ENCODE measurements at regions not wholly inside any gene's neighbourhood (a gene's known extent, or its start where the extent isn't known, plus 50 kb on each side); places are given as distances from the start of the nearest gene placed in this dataset.
"Not testable (repeated sequence)": the region's sequence is repeated elsewhere in the genome, so short reads cannot be mapped to it uniquely, and the experiment has no call there.

DNA sequence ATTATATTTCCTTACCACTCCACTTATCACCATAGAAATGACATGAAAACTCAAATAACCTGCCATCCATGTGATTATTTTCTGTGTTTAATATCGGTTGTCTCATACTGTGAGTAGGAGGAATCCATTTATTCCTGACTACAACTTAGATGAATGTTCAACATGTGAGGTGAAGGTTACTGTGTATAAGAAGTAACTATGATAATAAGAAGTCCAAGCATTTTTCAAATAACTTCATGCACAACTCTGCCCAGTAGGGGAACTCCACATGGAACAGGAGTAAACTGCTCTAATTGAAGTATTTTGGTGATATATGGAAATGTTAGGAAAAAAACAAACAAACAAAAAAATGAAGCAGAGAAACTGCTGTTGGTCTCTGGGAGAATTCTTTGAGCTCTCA lies 447.5 kb upstream of the GRIN3A start:
- intact Hi-C loops (cut with micrococcal nuclease) = no loop called here

DNA sequence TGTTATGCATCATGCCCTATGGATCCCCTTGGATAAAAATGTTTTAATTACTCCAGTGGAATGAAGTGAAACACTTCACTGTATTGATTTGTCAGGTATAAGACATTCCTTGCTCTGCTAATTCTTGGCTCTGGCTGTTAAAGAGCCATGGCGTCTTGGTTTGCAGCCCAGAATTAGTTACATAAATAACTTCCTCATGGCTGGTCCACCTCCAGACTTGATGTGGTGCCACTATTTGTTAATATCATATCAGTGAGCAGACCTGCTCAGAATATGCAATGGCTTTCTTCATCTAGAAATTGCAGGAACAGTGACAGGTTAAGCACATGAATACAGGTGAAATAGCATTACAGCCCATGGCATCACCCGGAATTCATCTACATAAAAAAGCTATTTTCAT lies 446.9 kb upstream of the GRIN3A start:
- intact Hi-C loops (cut with micrococcal nuclease) = no loop called here

DNA sequence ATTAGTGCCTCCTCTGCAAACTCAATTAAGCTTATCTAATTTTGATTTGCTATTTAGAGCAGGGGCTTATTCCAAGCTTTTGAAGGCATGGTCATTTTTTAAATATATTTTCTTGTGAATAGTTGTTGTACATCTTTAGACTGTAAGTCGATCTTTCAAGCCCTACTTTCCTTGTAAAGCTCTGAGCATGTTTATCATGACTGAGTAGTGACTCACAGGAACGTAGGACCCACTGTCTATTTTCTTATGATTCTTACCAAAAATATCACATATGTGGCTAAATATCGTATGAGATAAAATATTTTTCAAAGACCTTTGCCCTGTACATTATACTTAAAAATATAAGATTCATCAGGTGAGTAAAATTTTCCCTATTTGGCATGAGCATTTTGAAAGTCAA lies 440.4 kb upstream of the GRIN3A start:
- intact Hi-C loops (cut with micrococcal nuclease) = no loop called here

DNA sequence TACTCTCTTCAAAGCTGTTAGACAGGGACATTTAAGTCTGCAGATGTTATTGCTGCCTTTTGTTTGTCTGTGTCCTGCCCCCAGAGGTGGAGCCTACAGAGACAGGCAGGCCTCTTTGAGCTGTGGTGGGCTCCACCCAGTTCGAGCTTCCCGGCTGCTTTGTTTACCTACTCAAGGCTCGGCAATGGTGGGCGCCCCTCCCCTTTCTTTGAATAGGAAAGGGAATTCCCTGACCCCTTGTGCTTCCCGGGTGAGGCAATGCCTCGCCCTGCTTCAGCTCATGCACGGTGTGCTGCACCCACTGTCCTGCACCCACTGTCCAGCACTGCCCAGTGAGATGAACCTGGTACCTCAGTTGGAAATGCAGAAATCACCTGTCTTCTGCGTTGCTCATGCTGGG lies 435.8 kb upstream of the GRIN3A start:
- intact Hi-C loops (cut with micrococcal nuclease) = not testable (repeated sequence)

DNA sequence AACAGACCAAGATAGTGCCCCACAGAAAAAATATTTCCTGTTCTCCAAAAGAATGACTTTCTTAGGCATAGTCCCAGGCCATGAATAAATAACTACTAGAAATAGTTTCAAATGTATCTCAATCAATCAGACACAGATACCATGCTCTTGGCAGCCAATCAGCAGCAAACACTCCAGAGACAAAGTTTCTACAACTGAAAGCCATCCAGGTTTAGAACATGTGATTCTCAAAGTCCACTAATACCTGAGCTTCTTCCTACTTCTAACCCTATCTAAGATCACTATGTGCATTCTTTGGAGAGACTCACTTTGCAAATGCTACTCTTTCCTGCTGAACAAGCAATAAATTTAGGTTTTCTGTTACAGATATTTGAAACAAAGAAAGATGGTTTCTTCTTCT lies 425.8 kb upstream of the GRIN3A start:
- intact Hi-C loops (cut with micrococcal nuclease) = no loop called here

DNA sequence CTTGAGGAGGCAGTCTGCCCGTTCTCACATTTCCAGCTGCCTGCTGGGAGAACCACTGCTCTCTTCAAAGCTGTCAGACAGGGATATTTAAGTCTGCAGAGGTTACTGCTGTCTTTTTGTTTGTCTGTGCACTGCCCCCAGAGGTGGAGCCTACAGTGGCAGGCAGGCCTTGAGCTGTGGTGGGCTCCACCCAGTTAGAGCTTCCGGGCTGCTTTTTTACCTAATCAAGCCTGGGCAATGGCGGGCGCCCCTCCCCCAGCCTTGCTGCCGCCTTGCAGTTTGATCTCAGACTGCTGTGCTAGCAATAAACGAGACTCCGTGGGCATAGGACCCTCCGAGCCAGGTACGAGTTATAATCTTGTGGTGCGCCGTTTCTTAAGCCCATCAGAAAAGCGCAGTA lies 414.6 kb upstream of the GRIN3A start:
- intact Hi-C loops (cut with micrococcal nuclease) = not testable (repeated sequence)

DNA sequence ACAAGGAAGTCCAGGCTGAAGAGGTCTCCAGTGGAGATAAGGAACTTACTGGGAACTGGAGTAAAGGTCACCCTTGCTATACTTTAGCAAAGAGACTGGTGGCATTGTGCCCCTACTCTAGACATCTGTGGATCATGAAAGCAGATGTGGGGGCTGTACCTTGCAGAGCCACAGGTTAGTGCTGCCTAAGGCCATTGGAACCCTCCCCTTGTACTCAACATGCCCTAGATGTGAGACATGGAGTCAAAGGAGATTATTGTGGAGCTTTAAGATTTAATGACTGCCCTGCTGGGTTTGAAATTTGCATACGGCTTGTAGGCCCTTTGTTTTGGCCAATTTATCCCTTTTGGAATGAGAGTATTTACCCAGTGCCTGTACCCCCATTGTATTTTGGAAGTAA lies 397.3 kb upstream of the GRIN3A start:
- intact Hi-C loops (cut with micrococcal nuclease) = no loop called here

DNA sequence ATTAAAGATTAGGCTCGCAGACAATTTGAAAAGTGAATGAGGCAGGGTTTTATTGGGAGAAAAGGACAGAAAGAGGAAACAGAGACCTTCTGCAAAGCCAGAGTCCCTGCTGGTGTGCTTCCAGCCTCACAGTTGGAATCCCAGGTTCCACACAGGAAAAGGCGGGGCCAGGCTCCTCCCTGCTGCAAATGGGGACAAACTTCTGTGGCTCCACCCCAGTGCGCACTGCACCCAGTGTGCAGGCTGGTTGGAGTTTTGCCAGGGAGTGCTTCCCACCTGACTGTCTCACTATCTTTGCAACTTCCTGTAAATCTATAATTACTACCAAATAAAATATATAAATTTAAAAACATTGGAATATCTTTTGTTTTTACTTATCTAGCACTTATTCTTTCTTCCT lies 386.0 kb upstream of the GRIN3A start:
- intact Hi-C loops (cut with micrococcal nuclease) = no loop called here

DNA sequence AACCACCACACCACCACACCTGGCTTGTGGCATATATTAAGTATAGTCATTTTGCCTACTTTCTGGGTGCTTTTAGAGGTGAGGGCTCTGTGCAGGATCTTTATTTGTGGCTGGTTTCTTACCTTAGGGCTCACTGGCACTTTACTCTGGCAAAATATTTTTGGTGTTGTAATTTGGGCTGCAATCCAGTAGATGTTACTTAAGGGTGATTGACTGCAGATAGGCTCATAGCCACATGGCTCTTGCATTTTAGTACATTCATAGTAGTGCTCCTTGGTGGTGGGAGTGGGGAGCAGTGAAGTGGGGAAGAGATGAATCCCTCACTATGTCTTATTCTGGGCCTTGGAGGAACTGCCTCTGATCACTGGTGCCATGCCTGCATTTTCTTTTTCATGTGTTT lies 376.1 kb upstream of the GRIN3A start:
- intact Hi-C loops (cut with micrococcal nuclease) = no loop called here

DNA sequence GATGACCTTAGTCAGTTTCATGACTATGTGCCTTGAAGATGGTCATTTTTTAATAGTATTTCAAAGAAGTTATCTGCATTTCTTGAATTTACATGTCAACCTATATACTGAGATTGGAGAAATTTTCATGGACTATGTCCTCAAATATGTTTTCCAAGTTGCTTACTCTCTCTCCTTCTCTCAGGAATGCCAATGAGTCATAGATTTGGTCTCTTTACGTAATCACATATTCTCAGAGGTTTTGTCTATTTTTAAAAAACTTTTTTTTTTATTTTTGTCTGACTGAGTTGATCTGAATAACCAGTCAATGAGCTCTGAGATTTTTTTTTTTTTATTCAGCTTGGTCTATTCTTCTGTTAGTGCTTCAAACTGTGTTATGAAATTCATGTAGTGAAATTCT lies 374.7 kb upstream of the GRIN3A start:
- intact Hi-C loops (cut with micrococcal nuclease) = no loop called here

DNA sequence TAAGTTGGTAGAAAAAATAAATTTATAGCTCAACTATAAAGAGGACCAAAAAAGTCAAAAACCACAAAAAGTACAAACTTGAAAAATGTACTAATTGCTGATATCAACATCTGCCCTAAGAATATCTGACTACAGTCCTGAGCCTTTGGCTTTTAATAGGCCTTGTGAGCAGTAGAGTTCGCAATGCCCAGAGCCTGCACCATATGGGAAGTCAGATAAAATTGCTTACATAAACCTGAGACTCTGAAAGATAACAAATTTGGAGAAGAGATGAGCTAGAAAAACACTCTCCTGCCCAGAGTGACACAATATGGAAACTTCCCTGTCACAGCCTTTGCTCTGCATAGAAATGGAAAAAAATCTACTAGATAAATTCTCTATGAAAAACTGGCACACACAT lies 368.0 kb upstream of the GRIN3A start:
- intact Hi-C loops (cut with micrococcal nuclease) = no loop called here

DNA sequence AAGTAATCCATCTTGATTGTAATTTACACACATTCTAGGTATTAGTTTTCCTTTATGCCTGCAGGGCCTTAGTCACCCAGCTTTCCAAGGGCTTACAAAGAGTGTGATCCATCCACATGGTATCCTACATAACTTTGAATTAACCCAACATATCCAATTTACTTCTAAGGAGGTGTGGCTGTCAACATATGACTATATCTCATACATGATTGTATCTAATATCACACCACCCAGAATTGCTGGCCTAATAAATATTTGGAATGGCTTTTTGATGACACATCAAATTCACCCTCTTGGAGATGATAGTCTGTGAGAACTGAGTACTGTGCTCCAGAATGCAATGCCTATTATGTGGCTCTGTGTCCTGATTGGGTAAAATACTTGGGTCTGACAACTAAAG lies 363.3 kb upstream of the GRIN3A start:
- intact Hi-C loops (cut with micrococcal nuclease) = no loop called here

DNA sequence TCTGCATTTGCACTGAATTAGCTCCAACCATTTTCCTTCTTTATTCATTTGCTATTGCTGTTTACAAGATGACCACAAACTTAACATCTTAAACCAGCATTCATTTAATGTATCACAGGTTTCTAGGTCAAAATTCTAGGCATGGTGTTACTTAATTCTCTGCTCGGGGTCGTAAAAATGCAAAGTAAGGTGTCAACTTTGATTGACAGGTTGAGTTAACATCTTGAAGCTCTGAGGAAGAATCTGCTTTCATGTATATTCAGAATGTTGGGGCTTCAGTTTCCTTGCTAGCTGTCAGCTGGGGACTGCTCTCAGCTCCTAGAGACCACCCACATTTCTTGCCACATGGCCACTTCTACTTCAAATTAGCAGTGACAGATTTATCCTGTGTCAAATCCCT lies 348.7 kb upstream of the GRIN3A start:
- intact Hi-C loops (cut with micrococcal nuclease) = no loop called here

DNA sequence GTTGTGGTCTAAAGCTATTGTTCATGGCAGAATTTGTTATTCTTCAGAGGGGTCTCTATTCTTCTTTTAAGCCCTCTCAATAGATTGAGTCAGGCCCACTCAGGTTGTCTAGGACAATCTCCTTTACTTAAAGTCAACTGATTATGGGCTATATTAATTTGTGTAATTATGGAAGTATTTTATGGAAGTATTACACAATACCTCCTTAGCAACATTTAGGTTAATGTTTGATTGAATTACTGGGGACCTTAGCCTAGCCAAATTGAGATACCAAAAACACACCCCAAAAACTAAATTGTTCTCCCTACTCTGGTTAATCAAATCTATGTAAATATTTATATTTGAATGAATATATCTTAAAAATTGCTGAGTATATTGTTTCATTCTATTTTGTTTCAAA lies 347.1 kb upstream of the GRIN3A start:
- intact Hi-C loops (cut with micrococcal nuclease) = no loop called here

DNA sequence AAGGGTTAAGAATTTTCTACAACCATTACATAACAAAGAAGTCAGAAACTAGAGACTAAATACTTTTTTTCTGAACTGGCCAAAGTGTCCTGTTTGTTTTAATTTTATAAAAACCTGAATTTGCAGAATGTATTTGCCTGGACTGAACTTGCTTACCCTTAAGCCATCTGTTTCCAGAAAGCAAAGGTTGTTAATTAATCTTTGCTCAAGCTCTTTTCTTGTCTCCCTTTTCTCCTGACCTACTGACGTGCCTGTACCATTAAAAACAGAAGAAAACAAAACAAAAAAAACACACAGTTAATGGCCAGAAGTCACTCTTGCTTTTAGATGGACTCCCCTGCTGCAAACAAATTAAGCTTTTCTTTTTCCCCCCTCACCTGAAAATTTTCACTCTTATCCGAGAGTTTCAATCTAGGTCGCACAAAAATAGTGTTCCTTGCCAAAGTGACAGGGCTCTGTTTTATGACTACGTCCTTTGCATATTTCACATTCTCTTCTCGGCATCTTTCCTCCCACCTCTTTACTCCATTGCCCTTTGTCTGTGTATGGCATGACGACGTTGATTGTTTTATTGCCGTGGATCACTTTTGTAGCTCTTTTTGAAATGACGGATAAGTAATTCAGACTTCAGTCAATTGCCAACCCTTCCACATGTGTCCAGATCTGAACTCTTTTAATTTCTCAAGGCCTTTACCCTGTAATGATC lies 333.8 kb upstream of the GRIN3A start:
- intact Hi-C loops (cut with micrococcal nuclease) = no loop called here

DNA sequence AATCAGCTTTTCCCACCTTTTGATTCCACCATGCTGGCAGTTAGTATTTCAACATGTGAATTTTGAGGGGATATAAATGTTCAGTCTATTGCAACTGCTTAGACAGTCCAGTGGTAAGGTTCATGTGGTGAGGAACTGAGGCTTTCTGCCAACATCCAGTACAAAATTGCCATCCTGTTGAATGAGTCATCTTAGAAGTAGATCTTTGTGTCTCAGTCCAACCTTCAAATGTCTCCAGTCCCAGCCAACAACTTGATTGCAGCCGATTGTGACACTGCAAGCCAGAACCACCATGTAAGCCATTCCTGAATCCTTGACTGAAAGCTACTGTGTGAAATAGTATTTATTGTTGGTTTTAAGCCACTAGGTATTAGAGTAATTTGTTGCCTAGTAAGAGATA lies 331.5 kb upstream of the GRIN3A start:
- intact Hi-C loops (cut with micrococcal nuclease) = no loop called here

DNA sequence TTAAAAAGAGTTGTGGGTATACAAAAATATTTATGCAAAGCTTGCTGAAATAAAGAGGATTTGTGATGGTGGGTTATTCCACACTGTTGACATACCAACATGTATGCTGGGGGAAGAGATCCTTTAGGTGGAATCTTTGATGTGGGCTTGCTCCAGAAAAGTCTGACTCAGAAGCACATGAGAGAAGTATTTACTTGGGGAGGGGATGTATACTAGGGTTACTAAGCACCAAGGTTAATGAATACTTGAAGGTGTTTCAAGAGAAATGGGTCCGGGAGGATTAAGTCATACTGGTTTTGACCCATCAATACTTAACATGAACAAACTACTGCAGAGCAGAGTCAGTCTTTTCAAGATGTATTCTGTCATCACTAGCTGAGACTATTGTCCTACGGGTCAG lies 316.4 kb upstream of the GRIN3A start:
- intact Hi-C loops (cut with micrococcal nuclease) = no loop called here

DNA sequence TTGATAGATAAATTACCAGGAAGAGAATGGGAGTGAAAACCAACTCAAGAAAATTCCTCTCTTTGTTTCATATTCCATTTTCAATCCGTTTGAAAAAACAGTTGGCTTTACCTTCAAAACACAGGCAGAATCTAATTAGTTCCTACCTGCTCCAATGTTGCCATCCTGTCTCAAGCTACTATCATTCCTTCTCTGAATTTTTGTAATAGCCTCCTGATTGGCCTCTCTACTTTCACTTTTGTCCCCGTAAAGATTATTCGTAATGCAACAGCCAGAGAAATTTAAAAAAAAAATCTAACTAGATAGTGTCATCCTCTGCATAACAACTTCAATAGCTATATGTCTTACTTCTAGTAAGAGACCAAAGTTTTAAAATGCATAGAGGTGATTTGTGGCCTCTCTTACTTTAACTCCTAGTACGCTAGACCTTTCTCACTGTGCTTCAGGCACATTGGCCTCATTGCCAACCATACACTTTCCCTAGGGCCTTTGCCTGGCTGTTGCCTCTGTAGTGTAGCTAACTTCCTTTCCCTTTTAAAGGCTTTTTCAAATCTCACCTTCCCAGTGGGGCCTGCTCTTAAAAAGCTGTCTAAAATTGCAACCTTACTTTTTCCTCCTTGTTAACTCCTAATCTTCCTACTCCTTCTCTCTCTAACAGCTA lies 311.3 kb upstream of the GRIN3A start:
- intact Hi-C loops (cut with micrococcal nuclease) = no loop called here

DNA sequence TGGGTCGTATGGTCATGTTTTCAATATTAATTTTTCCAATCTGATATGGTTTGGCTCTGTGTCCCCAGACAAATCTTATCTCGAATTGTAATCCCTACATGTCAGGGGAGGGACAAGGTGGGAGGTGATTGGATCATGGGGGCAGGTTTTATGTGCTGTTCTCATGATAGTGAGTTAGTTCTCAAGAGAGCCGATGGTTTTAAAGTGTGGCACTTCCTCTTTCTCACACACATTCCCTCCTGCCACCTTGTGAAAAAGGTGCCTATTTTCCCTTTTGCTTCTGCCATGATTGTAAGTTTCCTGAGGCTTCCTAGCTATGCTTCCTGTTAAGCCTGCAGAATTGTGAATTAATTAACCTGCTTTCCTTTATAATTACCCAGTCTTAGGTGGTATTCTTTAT lies 309.1 kb upstream of the GRIN3A start:
- intact Hi-C loops (cut with micrococcal nuclease) = no loop called here

DNA sequence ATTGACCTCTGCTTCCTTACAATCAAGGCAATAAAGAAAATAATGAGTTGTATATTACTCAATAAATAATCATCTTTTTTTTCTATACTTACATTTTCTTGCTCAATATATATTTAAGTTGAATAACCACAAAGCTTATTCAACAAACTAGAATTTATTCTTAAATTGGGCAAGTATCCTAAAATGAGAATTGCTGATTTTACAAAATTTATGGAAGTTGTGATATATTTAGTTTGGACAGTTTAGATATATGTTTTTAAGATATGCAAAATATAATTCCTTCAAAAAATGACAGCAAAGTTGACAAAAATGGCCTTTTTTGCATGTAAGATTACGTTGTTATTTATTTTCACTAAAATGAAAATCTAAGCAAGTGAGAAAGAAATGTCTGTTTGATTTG lies 305.7 kb upstream of the GRIN3A start:
- intact Hi-C loops (cut with micrococcal nuclease) = no loop called here

DNA sequence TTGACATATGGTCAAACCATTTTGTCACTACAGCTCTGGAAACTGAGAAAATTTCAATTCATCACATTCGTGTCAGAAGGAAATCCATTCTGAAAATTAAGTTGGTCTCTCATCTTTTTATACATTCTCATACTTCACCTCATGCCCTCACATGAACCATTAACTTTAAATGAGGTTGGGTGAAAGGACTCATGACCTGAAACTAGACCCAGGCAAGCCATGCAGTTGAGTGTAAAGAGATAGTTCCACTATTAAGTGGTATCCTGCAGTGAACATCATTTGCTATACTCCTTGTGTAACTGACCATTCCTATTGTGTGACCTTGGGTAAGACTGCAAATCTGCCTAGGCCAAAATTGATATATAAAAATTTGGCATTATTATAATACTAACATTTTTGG lies 299.6 kb upstream of the GRIN3A start:
- intact Hi-C loops (cut with micrococcal nuclease) = no loop called here

DNA sequence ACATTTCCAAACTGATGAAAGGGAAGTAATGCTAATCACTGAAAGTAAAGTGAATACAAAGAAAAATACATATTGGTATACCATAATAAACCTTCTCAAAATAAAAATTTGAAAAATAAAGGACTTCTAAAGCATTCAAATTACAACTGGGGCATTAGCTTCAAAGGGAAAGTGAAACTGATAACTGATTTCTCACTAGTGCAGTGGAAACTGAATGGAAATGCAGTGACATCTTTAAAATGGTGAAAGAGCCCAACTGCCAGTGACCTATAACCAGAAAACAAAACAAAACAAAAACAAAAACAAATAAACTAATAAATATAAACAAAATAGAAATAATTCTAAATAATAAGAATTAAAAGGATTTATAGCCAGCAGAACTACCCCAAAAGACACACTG lies 297.5 kb upstream of the GRIN3A start:
- intact Hi-C loops (cut with micrococcal nuclease) = no loop called here

DNA sequence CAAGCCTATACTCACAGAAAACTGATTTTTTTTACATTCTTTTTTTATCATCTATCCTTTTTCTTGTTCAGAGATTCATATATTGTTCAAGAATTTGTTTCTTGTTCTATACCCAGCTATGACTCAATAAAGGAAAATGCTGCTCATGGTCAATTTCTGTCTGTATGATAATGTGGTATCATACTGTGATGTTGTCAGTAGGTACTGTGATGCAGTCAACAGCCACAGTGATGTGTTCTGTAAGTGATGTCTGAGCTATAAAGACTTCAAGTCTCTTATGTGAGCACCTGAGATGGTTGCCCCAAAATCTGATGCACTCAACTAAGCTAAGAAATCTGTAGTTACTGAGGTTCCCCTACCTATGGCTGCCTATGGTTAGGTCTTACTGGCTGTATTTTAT lies 294.2 kb upstream of the GRIN3A start:
- intact Hi-C loops (cut with micrococcal nuclease) = no loop called here

DNA sequence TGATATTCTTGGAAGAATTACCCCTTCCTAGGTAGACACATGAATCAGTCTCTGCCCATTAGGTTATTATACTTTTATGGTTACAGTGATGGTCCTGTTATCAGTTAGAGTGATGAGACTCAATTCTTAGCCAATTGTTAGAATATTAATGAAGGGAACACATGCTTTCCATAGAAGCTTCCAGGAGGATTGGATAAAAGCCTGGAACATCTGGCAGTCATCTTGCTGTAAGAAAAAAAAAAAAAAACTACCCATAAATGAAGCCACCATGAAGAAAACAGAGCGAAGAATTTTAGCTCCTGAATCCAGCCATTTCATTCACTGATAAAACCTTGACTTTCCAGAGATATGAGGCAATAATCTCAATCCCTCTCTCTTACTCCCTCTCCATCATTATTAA lies 262.5 kb upstream of the GRIN3A start:
- intact Hi-C loops (cut with micrococcal nuclease) = no loop called here
